ENCODE measurements at regions not wholly inside any gene's neighbourhood (a gene's known extent, or its start where the extent isn't known, plus 50 kb on each side); places are given as distances from the start of the nearest gene placed in this dataset.
"Not testable (repeated sequence)": the region's sequence is repeated elsewhere in the genome, so short reads cannot be mapped to it uniquely, and the experiment has no call there.

DNA sequence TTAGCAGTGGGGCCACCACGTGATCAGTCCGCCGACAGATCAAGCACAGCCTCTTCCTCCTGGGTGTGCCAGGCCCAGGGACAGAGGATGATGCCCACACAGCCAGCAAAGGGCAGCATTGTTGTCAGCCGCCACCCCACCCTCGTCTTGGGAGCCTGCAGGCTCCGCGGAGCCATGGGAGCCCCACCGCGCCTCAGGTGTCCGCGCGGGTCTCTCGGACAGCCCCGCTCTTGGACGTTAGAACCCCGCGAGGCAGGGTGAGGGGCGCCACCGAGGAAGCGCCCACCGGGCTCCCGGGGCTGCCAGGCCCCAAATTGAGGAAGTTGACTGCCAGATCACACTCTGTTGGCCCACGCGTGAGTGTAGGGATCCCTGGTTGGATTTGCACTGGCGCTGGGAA lies 83.9 kb upstream of the MS4A8 start:
- DNase-seq = no peak
- TF ChIP-seq, protein P1, sequence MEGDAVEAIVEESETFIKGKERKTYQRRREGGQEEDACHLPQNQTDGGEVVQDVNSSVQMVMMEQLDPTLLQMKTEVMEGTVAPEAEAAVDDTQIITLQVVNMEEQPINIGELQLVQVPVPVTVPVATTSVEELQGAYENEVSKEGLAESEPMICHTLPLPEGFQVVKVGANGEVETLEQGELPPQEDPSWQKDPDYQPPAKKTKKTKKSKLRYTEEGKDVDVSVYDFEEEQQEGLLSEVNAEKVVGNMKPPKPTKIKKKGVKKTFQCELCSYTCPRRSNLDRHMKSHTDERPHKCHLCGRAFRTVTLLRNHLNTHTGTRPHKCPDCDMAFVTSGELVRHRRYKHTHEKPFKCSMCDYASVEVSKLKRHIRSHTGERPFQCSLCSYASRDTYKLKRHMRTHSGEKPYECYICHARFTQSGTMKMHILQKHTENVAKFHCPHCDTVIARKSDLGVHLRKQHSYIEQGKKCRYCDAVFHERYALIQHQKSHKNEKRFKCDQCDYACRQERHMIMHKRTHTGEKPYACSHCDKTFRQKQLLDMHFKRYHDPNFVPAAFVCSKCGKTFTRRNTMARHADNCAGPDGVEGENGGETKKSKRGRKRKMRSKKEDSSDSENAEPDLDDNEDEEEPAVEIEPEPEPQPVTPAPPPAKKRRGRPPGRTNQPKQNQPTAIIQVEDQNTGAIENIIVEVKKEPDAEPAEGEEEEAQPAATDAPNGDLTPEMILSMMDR (IDR thresholded peaks at IDR 0.05) = no peak
- Histone ChIP-seq H3K9ac (ENCODE audit: low read depth in 2 of 2, low read length in 2 of 2) (no peak overlapping the region), H3K9me3 (no peaks in the 10 kb centered on the region), H3K4me1 (no peaks in the 10 kb centered on the region), H3K36me3 (no peaks in the 10 kb centered on the region), H3K27me3 (no peaks in the 10 kb centered on the region), H3K27ac (no peak overlapping the region), H3K4me3 (no peak overlapping the region)
- intact Hi-C loops (cut with DNase I) = loop anchor here (5.0 kb wide), 1 partner anchor 268 kb away; no protein-coding TSS in a partner anchor

DNA sequence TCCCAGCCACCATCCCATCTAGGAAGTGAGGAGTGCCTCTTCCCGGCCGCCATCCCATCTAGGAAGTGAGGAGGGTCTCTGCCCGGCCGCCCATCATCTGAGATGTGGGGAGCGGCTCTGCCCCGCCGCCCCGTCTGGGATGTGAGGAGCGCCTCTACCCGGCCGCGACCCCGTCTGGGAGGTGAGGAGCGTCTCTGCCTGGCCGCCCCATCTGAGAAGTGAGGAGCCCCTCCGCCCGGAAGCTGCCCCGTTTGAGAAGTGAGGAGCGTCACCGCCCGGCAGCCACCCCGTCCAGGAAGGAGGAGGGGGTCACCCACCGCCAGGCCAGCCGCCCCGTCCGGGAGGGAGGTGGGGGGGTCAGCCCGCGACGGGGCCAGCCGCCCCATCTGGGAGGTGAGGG lies 77.5 kb upstream of the MS4A8 start:
- H3K4me3 ChIP-seq; H3K4me1 ChIP-seq; H3K9me3 ChIP-seq; H3K27ac ChIP-seq; intact Hi-C loops (cut with DNase I); H3K36me3 ChIP-seq; DNase-seq; H3K27me3 ChIP-seq; H3K9ac ChIP-seq (ENCODE audit: low read depth in 2 of 2, low read length in 2 of 2): not testable (repeated sequence)

DNA sequence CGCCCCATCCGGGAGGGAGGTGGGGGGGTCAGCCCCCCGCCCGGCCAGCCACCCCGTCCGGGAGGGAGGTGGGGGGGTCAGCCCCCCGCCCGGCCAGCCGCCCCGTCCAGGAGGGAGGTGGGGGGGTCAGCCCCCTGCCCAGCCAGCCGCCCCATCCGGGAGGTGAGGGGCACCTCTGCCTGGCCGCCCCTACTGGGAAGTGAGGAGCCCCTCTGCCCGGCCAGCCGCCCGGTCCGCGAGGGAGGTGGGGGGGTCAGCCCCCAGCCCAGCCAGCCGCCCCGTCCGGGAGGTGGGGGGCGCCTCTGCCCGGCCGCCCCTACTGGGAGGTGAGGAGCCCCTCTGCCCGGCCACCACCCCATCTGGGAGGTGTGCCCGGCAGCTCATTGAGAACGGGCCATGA lies 76.6 kb upstream of the MS4A8 start:
- H3K36me3 ChIP-seq; H3K4me1 ChIP-seq; H3K27me3 ChIP-seq; H3K9me3 ChIP-seq; H3K27ac ChIP-seq; DNase-seq; H3K4me3 ChIP-seq; intact Hi-C loops (cut with DNase I); H3K9ac ChIP-seq (ENCODE audit: low read depth in 2 of 2, low read length in 2 of 2): not testable (repeated sequence)

DNA sequence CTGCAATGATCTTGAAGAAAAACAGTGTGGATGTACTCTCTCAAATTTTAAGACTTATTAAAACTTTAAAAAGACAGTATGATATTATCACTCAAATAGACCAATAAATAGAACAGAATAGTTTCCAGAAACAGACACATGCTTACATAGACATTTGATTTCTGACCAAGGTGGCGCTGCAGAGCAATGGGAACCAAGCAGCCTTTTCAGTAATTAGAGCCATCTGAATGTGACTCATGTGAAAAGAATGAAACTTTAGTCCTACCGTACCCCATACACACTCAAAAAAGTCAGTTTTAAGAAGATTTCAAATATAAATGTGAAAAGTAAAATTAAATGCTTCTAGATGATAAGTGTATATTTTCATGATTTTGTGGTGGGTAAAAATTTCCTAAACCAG lies 74.2 kb upstream of the MS4A8 start:
- H3K36me3 ChIP-seq = no peaks in the 10 kb centered on the region
- intact Hi-C loops (cut with DNase I) = no loop called here
- H3K27me3 ChIP-seq = no peaks in the 10 kb centered on the region
- H3K27ac ChIP-seq = no peak overlapping the region
- H3K9me3 ChIP-seq = no peaks in the 10 kb centered on the region
- H3K9ac ChIP-seq (ENCODE audit: low read depth in 2 of 2, low read length in 2 of 2) = no peak overlapping the region
- H3K4me1 ChIP-seq = no peaks in the 10 kb centered on the region
- H3K4me3 ChIP-seq = no peak overlapping the region
- DNase-seq = peak; percentile 25
- TF ChIP-seq, protein P1 (IDR thresholded peaks at IDR 0.05) = peak; percentile 12

DNA sequence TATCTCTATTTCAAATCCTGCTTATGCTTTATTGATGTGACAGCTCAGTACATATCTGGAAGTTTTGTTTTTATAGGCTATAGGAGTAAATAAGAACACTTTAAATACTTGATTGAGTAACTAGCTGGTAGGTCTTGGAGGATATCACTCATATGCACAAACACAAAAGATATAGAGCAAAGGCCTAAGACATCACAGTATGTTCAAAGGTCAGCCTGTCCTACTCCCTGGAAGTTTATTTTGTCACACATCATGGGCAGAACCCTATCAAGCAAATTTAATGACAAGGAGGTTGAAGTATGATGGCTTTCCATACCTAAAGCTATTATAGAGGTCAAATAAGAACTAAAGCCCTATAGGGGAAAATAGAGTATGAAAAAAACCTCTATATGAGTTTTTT lies 70.0 kb upstream of the MS4A8 start:
- Histone ChIP-seq H3K27ac (no peak overlapping the region), H3K27me3 (no peaks in the 10 kb centered on the region), H3K4me3 (no peak overlapping the region), H3K9me3 (no peaks in the 10 kb centered on the region), H3K36me3 (no peaks in the 10 kb centered on the region), H3K9ac (ENCODE audit: low read depth in 2 of 2, low read length in 2 of 2) (no peak overlapping the region), H3K4me1 (no peaks in the 10 kb centered on the region)
- no peak for DNase-seq
- TF ChIP-seq, protein P1 (IDR thresholded peaks at IDR 0.05) = no peak
- intact Hi-C loops (cut with DNase I) = no loop called here

DNA sequence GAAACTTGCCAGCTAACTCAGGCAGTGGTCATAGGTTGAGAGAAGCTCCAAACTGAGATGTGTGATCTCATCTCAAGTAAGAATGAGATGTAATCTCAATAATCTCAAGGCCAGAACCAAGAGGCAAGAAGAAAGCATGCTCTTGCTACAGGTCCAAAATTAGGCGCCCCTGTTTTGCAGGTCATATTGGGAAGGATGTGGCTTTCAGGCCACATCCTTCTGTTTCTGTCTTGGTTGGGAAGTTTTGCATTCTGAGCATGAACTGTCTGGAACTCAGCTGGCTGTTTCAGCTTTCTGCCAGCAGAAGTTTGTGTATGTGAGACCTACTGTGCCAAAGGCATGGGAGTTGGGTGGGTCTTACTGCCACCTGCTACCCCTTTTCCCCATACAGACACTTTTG lies 67.5 kb upstream of the MS4A8 start:
- no peaks in the 10 kb centered on the region for H3K9me3 ChIP-seq
- H3K4me1 ChIP-seq = no peaks in the 10 kb centered on the region
- H3K9ac ChIP-seq (ENCODE audit: low read depth in 2 of 2, low read length in 2 of 2) = no peak overlapping the region
- H3K4me3 ChIP-seq = no peak overlapping the region
- no peak overlapping the region for H3K27ac ChIP-seq
- intact Hi-C loops (cut with DNase I) = loop anchor here (10.0 kb wide), 1 partner anchor 367 kb away; no protein-coding TSS in a partner anchor
- TF ChIP-seq, protein P1 (IDR thresholded peaks at IDR 0.05) = no peak
- H3K27me3 ChIP-seq = no peaks in the 10 kb centered on the region
- no peak for DNase-seq
- no peaks in the 10 kb centered on the region for H3K36me3 ChIP-seq

DNA sequence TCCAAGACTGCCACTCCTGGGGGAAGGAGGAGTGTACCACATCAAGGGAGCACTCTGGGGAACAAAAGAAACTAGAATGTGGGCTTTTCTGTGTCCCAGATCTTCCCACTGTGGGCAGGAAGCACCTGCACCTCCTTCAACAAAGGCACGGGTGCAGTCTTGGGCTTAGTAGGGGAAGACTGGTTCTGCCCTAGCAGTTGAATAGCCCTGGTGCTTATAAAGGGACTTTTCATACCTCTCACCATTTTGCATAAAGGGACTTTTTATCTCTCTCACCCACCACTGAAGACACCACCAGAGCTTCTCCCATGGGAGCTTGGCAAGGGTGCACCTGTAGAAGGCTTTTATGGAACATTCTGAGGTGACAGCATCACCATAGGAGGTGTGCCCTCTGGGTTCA lies 65.8 kb upstream of the MS4A8 start:
- no peaks in the 10 kb centered on the region for H3K36me3 ChIP-seq
- H3K4me1 ChIP-seq = no peaks in the 10 kb centered on the region
- H3K4me3 ChIP-seq = no peak overlapping the region
- intact Hi-C loops (cut with DNase I) = loop anchor here (10.0 kb wide), 1 partner anchor 369 kb away; no protein-coding TSS in a partner anchor
- DNase-seq = no peak
- no peak overlapping the region for H3K9ac ChIP-seq (ENCODE audit: low read depth in 2 of 2, low read length in 2 of 2)
- no peaks in the 10 kb centered on the region for H3K27me3 ChIP-seq
- H3K9me3 ChIP-seq = no peaks in the 10 kb centered on the region
- no peak overlapping the region for H3K27ac ChIP-seq
- TF ChIP-seq, protein P1 (IDR thresholded peaks at IDR 0.05) = no peak

All from colonic mucosa (tissue), 4 donors.